ENCODE measurements at regions not wholly inside any gene's neighbourhood (a gene's known extent, or its start where the extent isn't known, plus 50 kb on each side); places are given as distances from the start of the nearest gene placed in this dataset.

DNA sequence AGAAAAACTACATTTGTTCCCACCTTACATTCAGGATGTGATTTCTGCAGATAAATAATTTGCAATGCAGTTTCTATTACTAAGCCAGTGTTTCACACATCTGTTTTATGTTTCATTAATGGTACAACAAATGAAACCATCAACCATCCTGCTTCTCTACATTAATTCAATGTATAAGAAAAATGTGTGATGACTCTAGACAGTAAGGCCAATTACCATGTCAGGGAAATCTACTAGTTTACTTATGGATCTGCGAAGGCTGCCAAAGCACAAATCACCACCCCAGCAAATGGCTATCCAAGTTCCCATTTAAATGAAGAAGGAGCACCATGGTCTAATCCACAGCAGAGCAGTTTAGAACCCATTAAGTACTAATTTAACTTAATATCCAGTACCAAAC lies 50.1 kb upstream of the NCAM1 start:
- no peaks in the 10 kb centered on the region for H3K36me3 ChIP-seq (ENCODE audit: control insufficient read depth, insufficient read depth, low read length)
- H3K4ac ChIP-seq (ENCODE audit: low read depth, low read length) = no peak overlapping the region
- CTCF ChIA-PET = interaction anchor here (0.7 kb wide), 1 partner anchor 16 kb away, joined by 3 read pairs; no protein-coding TSS in a partner anchor
- no peak overlapping the region for H3K14ac ChIP-seq (replicated peaks; ENCODE audit: low read depth, low read length)
- BruUV-seq (replicated peaks) = no TSS peak
- no peak overlapping the region for H2BK15ac ChIP-seq (ENCODE audit: low read depth, low read length)
- H4K8ac ChIP-seq (ENCODE audit: low read depth in 2 of 2, low read length in 2 of 2) = no peak overlapping the region
- H3K4me1 ChIP-seq (ENCODE audit: control insufficient read depth, insufficient read depth, low read length) = no peaks in the 10 kb centered on the region
- no peak overlapping the region for H3K9ac ChIP-seq (ENCODE audit: low read depth, low read length)
- H4K5ac ChIP-seq (ENCODE audit: low read depth, low read length) = no peak overlapping the region
- H3K18ac ChIP-seq (ENCODE audit: low read depth, low read length) = no peak overlapping the region
- H3K4me3 ChIP-seq (ENCODE audit: insufficient read depth, low read depth, low read length) = no peak overlapping the region
- no peaks in the 10 kb centered on the region for H3K79me1 ChIP-seq (ENCODE audit: low read depth in 1 of 2, low read length in 2 of 2)
- H3K56ac ChIP-seq (ENCODE audit: extremely low read depth, insufficient read depth, low read length) = no peak overlapping the region
- WGBS, 2 experiments (ENCODE audit: extremely low coverage in 2 of 2, insufficient read length in 1 of 2) = no CpG with 5 or more reads among the region's 1 CpG
- DNase-seq (no peak), ATAC-seq (ENCODE audit: low read depth) (no peak)
- in situ Hi-C loops (cut with MboI; ENCODE audit: low sequenced_read_pairs) (no loop called here), intact Hi-C loops (cut with micrococcal nuclease) (no loop called here), dilution Hi-C loops (cut with HindIII; ENCODE audit: low sequenced_read_pairs, unreplicated experiment) (no loop called here)
- H3K27ac ChIP-seq (ENCODE audit: insufficient read depth, low read length) = no peak overlapping the region
- no peak overlapping the region for H2AK5ac ChIP-seq (ENCODE audit: low read depth, low read length)
- no peaks in the 10 kb centered on the region for H3K9me3 ChIP-seq (ENCODE audit: control insufficient read depth, insufficient read depth, low read length)
- H3K27me3 ChIP-seq (ENCODE audit: control insufficient read depth, insufficient read depth, low read length) = no peaks in the 10 kb centered on the region
- no peak overlapping the region for H4K91ac ChIP-seq (ENCODE audit: insufficient read depth, low read depth, low read length)
- H3K4me2 ChIP-seq (ENCODE audit: low read depth, low read length) = no peak overlapping the region
- no peaks in the 10 kb centered on the region for H3K9me1 ChIP-seq (ENCODE audit: insufficient read depth, low read length)
- no peaks in the 10 kb centered on the region for H4K20me1 ChIP-seq (ENCODE audit: insufficient read depth, low read length)
- no peak overlapping the region for H2BK120ac ChIP-seq (ENCODE audit: low read depth, low read length)
- no peak overlapping the region for H2AK9ac ChIP-seq (replicated peaks; ENCODE audit: low read depth, low read length, poor library complexity)
- no peak overlapping the region for H3K23ac ChIP-seq (ENCODE audit: low read depth, low read length)
- POLR2A ChIA-PET (ENCODE audit: unreplicated experiment) = no interaction called here
- no peak overlapping the region for H2BK20ac ChIP-seq (ENCODE audit: low read depth, low read length)
- no peak overlapping the region for H2BK5ac ChIP-seq (ENCODE audit: low read depth, low read length, poor library complexity, severe bottlenecking)
- no peak overlapping the region for H2AFZ ChIP-seq (replicated peaks; ENCODE audit: low read length, poor library complexity)
- TF ChIP-seq MXI1 (IDR thresholded peaks at IDR 0.05; ENCODE audit: borderline replicate concordance, low read depth, low read length) (no peak), RCOR1 (IDR thresholded peaks at IDR 0.05; ENCODE audit: insufficient replicate concordance, low read length) (no peak), RAD21 (IDR thresholded peaks at IDR 0.05; ENCODE audit: low read length) (no peak), NFE2L2 (IDR thresholded peaks at IDR 0.05; ENCODE audit: low read depth, low read length) (no peak), POLR2A (IDR thresholded peaks at IDR 0.05; ENCODE audit: low read depth, low read length) (no peak), RFX5 (IDR thresholded peaks at IDR 0.05; ENCODE audit: low read depth, low read length) (no peak), FOS (IDR thresholded peaks at IDR 0.05; ENCODE audit: low read depth, low read length) (no peak), MAZ (IDR thresholded peaks at IDR 0.05; ENCODE audit: borderline replicate concordance, low read depth, low read length) (no peak), CHD1 (IDR thresholded peaks at IDR 0.05; ENCODE audit: low read depth, low read length) (no peak), MAFK (IDR thresholded peaks at IDR 0.05; ENCODE audit: low read depth, low read length) (no peak), BHLHE40 (IDR thresholded peaks at IDR 0.05; ENCODE audit: low read depth, low read length) (no peak), CEBPB (IDR thresholded peaks at IDR 0.05; ENCODE audit: low read depth, low read length) (no peak), SMC3 (IDR thresholded peaks at IDR 0.05; ENCODE audit: low read depth, low read length) (no peak)
- TF ChIP-seq, protein P1, sequence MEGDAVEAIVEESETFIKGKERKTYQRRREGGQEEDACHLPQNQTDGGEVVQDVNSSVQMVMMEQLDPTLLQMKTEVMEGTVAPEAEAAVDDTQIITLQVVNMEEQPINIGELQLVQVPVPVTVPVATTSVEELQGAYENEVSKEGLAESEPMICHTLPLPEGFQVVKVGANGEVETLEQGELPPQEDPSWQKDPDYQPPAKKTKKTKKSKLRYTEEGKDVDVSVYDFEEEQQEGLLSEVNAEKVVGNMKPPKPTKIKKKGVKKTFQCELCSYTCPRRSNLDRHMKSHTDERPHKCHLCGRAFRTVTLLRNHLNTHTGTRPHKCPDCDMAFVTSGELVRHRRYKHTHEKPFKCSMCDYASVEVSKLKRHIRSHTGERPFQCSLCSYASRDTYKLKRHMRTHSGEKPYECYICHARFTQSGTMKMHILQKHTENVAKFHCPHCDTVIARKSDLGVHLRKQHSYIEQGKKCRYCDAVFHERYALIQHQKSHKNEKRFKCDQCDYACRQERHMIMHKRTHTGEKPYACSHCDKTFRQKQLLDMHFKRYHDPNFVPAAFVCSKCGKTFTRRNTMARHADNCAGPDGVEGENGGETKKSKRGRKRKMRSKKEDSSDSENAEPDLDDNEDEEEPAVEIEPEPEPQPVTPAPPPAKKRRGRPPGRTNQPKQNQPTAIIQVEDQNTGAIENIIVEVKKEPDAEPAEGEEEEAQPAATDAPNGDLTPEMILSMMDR (conservative IDR thresholded peaks at IDR 0.05; ENCODE audit: low read depth, low read length) = no peak
- TF ChIP-seq, protein P2, sequence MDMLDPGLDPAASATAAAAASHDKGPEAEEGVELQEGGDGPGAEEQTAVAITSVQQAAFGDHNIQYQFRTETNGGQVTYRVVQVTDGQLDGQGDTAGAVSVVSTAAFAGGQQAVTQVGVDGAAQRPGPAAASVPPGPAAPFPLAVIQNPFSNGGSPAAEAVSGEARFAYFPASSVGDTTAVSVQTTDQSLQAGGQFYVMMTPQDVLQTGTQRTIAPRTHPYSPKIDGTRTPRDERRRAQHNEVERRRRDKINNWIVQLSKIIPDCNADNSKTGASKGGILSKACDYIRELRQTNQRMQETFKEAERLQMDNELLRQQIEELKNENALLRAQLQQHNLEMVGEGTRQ (IDR thresholded peaks at IDR 0.05; ENCODE audit: low read depth, low read length) = no peak
- TF ChIP-seq, protein P3, sequence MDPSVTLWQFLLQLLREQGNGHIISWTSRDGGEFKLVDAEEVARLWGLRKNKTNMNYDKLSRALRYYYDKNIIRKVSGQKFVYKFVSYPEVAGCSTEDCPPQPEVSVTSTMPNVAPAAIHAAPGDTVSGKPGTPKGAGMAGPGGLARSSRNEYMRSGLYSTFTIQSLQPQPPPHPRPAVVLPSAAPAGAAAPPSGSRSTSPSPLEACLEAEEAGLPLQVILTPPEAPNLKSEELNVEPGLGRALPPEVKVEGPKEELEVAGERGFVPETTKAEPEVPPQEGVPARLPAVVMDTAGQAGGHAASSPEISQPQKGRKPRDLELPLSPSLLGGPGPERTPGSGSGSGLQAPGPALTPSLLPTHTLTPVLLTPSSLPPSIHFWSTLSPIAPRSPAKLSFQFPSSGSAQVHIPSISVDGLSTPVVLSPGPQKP (IDR thresholded peaks at IDR 0.05; ENCODE audit: borderline replicate concordance, low read depth, low read length) = no peak
